ENCODE measurements at regions not wholly inside any gene's neighbourhood (a gene's known extent, or its start where the extent isn't known, plus 50 kb on each side); places are given as distances from the start of the nearest gene placed in this dataset.

DNA sequence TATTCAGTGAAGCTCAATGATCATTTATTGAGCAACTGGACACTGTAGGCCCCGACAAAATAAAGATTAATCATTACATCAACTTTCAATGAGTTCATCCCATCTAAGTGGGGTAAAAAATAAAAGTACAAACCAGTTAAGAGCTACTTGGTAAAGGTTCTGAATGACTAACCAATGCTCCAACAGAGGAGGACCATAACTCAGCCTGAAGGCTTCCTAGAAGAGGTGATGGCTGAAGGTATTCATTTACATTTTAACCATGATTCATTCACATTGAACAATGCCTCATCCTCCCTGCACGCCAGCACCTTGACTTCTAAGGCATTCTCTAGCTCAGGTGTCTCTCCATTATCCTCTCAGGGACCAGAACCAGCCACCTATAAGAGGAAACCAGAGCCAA, 201.4 kb downstream of the ZNF462 start:
- DNase-seq, result no peak

DNA sequence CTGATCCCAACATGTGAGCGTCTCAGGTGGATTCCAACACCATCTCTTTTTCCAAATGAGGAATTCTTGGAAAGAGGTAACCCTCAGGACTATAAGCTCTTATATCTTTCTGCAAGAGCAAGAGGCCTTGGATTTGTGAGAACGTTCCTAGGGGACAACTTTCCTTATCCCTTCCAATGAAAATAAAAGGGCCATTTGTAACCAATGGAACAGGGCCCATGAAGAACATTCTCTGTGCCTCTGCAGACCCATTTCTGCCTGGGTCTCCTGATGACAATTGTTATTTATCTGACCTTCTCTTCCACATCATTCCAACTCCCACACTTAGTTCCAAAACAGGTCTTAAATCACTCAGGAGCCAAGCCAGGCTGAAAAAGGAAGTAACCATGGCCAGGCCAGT, 202.6 kb downstream of the ZNF462 start:
- no peak for DNase-seq

DNA sequence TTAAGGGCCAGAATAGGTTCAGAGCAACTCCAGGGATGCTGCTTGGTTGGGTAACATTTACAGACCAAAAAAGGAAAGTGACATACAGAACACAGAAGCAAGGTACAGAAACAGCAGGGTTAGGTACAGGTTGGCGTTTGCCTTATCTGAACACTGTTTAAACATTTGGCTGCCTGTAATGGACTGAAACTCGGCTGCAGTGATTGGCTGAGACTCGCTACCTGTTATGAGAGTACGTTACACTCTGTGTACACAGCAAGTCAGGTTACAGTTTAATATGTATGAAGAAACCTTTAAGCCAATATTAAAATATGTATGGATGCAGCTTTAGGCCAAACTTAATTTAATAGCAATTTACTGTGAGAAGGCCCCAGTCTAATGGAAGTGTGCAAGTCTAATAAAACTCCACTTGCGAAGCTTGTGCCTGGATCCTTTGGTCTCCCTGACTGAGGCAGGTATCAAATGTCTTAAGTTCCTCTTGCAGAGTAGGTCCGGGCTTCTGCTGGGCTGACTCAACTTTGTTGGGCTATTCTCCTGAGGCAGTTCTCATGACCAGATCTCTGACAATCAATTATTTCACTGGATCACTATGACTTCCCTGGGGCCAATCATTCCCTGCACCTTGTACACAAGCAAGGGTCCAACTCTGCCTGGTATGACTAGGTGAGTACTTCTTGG, 204.9 kb downstream of the ZNF462 start:
- no peak for DNase-seq

DNA sequence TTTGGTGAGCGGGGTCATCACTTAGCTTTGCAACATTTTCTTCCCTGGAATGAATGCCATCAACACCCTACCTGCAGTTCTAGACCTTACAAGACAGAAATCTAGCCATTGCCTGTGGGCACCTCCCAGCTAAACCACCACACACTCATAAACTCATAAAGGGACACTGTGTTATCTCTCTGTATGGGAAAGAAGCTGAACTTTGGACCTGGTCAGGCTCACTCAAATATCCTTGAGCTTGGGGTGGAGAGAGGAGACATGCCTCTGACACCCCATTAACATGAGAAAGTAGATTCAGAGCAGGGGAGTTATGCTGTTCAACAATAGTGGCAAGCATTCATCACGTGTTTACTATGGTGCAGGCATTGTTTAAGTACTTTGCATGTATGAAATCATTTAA, 205.6 kb downstream of the ZNF462 start:
- no peak for DNase-seq

DNA sequence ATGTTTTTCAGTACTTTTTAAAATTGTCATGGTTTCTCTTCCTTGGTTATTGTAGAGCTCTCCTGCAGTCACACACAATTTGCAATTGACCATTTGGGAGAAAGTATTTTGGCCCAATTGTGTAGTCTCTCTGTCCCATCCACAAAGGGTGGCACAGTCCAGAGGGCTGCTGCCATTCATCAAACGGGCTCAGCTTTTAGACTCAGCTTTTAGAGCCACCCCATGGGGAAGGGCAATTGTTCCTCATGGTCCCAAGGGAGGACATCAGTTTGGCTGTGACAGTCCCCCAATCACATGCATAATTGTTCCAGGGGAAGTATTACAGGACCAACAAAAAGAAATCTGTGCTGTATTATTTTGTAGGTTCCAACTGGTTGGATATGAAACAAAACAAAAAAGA, 207.6 kb downstream of the ZNF462 start:
- DNase-seq, result no peak

DNA sequence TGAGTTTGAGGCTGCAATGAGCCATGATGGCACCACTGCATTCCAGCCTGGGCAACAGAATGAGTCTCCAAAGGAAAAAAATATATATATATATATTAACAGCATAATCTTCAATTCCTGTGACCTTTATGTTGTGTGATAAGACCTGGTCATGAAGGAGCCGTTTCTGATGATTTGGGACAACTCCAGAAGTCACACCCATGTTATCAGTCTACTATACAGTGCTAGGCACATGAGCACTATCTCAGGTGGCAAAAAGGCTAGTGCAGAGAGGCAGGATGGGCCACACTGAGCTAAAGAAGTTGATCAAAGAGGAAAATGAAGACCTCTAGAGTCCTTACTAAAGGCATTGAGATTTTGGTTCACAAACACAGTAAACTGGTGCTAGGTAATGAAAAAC, 205.0 kb upstream of the RAD23B start:
- DNase-seq, result no peak

DNA sequence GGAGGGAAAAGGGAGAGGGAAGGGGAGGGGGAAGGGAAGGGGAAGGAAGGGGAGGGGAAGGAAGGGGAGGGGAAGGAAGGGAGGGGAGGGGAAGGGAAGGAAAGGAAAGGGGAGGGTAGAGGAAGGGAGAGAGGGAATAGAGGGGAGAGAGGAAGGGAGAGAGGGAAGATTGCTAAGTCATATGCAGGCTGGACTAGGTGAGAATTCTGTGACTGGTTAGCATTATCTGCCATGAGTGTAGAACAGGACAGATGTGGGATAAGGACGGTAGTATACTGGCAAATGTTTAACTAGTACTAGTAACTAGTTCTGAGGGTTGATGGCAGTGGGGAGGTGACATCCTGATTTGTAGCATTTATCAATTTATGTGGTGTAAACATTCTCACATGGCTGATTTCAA, 203.5 kb upstream of the RAD23B start:
- DNase-seq, result no peak

DNA sequence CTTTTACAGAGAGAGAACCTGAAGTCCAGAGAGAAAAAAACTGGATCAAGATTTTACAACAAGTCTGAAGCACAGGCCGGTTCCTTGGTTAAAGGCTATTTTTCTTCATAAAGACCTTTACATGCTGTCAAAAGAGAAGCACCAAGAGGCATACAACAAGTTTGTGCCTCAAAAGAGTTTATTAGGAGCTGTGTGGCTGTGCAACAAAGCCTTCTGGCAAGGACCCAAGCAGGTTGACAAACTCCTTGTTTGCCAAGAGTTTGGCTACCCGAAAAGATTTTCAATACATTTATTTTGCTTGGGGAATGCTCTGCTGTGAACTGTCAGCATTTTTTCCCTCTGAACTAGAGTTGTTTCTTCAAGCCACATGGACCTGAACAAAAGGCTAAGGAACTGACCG, 202.9 kb upstream of the RAD23B start:
- no peak for DNase-seq

DNA sequence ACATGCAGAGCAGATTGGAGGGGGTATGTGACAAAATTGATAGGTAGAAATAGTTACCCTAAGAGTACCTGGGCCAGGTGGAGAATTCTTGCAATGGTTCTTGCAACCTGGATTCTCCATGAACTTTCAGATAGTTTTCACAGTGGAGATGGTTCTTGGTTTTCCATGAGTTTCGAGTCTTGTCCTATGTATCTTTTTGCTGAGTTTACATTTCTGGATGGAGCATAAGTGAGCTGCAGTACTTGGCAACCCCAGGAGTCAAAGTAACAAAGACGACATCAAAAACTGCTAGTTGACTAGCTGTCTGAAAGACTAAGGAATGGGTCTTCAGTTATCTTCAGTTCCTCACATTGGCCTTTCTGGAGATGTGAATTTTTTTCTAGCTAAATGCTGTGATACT, 196.6 kb upstream of the RAD23B start:
- DNase-seq, result no peak

DNA sequence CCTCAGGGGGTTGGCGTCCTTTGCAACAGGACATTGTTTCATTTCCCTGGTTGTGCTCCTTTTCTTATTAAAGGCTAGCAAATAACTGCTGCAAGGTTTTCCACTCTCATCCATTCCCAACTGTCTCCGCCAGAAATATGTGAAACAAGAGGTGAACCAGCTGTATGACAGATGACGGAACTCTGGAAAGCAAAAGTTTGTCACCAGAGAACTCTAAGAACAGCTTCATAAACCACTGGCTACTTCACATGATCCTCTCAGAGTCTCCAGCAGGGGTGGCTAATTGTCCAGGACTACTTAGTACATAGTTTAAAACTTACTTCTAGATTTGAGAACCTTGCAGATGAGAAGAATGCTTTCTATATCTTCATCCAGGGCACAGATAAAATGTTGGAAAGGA, 195.9 kb upstream of the RAD23B start:
- DNase-seq, result no peak

DNA sequence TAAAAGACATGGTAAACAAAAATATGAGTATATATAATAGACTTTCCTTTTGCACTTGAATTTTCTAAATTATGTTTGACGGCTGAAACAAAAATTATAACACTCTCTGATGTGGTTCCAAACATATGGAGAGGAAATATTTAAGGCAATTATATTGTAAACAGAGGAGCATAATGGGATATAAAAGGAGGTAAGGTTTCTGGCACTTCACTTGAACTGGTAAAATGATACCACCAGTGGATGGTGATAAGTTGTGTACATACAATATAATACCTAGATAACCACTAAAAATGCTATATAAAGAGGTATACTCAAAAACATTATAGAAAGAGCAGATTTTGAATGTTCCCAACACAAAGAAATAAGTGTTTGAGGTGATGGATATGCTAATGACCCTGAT, 192.9 kb upstream of the RAD23B start:
- DNase-seq, result no peak

DNA sequence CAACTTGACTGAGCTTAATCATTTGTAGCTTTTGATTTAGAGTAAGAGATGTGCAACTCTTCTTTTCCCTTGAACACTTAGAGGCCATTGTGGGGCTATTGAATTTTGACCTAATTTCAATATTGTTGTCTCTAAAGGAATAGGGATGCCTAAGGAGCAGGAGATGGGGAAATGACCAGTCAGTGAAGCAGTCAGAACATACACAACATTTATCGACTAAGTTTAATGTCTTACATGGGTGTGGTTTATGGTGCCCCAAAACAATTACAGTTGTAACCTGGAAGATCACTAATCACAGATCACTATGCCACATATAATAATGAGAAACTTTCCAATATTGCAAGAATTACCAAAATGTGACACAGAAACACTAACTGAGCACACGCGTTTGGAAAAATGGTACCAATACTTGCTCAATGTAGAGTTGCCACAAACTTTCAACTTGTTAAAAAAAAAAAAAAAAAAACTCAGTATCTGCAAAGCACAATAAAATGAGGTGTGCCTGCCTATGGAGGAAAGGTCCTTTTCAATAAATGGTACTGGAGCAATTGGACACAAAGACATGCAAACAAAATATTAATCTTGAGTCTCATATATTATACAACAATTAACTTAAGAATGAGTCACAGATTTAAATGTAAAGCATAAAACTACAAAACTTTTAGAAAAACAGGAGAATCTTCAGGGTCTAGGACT, 189.6 kb upstream of the RAD23B start:
- no peak for DNase-seq

DNA sequence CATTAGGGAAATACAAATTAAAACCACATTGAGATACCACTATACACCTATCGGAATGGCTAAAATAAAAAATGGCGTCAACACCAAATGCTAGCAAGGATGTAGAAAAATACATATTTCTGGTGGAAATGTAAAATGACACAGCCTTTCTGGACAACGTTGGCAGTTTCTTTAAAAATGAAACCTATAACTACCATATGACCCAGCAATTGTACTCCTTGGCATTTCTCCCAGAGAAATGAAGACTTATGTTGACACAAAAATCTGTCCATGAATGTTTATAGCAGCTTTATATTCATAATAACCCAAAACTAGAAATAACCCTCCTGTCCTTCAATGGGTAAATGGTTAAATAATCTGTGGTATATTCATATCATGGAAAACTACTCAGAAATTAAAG, 188.7 kb upstream of the RAD23B start:
- no peak for DNase-seq

DNA sequence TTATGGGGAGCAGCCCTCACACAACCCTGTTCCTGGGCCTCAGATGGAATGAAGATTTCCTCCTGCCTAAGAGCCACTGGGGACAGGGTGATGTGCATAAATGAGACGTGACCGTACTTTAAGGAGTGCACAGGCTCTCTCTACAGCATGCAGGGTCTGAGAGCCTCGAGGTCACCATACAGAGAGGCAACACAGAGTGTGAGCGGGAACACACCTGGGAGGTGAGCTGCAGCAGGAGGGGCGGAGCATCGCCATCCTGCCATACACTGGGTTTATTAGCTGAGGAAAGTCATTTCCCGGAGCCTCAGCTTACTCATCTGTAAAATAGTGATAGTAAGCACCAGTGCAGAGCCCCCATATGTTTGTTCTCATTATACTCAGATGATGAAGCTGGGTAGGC, 182.5 kb upstream of the RAD23B start:
- DNase-seq, result no peak

DNA sequence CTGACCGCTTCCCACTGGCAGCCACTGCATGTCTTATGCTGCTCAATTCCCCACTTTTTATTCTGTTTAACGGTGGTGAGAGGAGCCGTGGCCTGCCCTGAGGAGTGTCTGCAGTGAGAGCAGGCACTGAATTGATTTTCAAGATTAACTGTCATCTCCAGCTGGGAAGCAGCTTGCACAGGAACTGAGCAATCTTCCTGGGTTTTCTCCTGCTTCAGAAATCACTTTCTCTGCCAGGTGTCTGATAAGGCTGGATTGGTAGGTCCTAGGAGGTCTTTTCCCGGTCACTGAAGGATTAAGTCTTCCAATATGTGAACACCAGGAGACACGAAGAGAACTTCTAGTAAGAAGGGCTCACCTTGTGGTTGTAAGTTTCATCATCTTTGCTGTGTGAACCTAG, 181.1 kb upstream of the RAD23B start:
- no peak for DNase-seq

DNA sequence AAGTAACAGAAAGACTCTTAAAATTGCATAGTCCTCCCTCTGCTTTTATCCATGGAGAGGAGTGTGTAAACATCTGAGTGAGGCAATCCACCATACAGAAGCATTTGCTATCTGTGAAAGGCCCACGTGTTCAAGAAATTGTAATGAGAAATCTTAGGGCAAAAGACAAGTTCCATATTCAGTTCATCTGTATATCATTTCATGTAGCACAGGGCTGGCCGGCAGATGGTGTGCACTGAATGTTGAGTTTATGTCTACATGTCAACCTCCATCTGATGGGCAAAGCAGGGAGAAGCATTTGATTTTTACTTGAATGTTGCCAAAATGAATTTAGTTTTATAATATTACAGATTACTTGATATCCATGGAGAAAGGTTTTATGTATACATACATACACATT, 179.5 kb upstream of the RAD23B start:
- DNase-seq, result no peak

DNA sequence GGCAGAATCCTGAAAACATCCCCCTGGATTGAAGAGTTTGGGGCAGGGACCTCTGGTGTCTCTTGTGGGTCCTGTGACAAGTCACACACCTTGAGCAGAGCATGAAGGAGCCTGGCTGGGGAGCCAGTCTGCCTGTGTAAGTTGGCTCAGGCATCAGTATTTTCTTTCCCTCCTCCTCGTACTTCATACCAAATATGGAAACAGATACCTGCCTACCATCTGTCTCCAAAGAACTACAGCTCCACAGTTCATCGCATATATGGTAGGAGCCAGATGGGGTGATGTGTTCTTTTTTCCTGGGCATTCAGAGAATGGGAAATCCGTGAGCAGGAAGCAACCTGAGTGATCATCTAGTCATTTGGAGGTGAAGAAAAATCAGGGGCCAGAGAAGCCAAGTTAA, 177.3 kb upstream of the RAD23B start:
- DNase-seq, result no peak

DNA sequence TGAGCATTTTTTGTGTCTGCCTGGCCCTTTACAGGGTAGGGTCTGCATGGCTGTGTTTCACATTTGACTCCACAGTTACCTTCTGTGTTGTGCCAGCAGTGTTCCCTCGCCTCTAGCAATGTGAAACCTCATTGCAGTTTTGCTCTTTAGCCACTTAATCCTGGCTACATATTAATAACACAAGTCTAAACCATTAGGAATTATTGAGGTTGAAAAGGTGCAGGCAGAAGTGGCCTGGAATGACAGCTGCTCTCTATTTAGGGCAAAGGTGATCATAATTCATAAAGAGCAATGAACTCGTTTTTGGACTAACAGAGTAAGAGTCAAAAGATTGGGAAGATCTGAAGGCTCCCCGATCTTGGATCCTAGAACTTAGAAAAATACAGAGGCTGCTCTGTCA, 176.7 kb upstream of the RAD23B start:
- no peak for DNase-seq

DNA sequence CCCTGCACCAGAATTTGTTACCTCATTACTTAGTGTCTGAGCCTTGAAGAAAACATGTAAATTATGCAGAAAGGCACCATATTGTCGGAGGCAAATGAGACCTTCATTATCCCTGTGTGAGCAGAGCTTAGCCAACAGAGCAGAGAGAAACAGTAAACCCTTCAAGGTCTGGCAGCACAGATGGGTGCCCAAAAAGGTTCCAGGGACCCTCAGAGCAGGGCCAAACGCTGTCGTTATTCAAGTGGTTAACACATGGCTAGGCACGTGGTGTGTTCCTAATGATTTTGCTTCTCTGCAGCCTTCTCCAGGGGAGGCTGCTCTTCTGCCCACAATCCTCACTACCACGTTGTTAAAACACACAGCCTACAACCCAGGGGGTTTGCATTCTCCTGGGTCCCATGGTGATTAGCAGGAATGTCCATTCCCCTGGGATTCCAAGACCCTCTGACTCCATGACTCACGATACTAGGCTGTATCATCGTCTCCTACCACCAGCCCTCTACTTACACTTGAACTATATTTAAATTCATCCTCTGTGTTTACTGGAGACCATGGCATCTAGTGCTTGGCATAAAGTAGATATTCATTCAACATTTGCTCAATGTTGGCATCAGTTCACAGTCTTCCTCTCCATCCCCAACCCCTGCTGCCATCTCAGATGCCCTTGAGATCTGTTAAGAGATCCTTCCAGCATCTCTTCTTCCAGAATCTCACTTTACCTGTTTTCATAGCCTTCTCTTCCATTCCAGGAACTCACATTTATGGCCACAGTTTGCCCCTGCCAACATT, 174.5 kb upstream of the RAD23B start:
- DNase-seq, result no peak

DNA sequence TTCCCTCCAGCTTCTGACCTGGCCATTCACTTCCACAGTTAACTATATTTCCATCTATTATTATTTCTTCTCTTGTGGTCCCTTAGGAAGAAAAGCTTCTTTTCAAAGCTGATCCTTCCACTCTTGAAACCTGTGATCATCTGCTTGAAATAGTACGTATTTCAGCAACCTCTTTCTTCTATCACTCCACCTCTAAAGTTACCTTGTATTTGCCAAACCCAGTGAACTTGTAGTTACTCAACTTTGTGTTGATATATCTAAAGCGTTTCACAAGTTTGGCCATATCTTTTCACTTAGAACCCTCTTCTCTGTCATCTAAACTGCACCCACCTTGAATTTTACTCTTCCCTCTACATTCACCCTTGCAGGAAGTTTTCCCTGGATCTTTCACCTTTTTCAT, 173.8 kb upstream of the RAD23B start:
- no peak for DNase-seq

DNA sequence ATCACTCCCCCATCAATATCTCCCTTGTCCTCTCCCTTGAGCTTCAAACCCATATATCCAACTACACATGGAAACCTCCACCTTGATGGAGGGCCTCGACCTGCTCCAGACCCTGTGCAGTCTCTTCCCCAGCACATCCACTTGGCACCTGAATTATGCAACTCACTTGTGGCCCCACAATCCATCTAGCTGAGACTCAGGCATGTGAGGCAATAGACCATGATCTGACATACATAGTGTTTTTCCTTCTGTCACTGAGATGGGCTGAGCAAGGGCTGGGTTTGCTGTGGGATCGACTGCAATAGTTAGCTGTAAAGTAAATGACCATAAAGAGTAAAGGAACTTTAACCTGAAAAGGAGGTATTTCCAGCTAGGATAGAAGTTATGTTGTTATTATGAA, 172.9 kb upstream of the RAD23B start:
- DNase-seq, result no peak

DNA sequence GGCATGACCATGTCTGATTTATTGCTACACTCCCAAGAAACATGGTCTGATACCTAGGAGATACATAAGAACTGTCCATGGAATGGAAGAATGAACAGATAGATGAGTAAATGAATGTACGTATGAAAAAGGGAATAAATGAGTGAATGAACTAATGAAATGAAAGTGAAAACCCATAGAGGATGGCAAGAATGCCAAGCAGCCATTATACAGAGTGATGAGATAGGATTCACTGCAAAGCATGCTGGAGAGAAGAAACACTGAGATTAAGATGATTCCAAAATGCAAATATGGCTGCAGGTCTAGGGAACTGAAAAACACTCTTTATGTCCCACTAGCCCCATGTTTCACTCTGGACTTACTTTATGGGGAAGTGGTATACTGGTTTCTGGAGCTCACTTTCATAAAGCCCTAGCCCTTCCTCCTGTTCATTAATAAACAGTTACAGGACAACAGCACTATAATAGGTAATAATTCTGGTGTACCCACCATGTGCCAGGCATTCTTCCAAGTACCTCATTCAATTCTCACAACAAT, 170.3 kb upstream of the RAD23B start:
- no peak for DNase-seq

DNA sequence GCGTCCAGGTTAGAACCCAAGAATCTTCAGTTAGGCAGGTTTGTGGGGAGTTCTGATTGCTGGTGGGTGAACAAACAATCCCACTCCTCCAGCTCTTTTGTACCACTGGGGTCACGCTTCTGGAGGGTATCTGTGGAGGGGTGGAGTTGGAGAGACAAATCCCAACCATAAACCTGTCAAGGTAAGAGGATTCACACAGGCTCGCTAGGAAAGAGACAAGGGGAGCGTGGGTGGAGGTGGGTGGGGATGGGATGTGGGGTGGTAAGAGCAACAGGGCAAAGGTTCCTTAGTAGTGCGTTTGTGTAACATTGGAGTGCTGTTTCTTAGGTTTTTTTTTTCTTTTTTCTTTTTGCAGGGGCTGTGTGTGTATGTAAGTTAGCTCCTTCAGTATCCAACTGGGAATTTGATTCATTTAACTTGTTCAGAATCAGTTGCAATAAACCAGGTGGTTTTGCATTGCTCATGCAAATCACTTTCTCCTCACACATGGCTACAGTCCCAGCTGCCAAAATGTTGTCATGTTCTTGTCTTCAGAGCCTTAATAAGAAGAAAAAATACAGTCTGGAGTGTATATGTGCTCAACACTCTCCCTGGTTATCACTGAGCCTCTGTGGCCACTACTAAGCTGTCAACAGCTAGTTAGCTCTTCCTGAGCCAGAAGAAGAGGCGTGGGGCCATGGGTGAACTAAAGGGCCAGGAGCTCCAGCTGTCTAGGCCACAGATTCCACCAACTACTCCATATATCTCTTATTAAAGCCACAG, 164.0 kb upstream of the RAD23B start:
- DNase-seq, result no peak

Data from activated CD4-positive, alpha-beta T cell treated with anti-CD3 and anti-CD28 coated beads, Interleukin-2, Interleukin-6, amounts not matched to agents 100 ng/mL and 50 ng/mL, durations not matched to agents 16 hours and 8 hours (primary cell).